ENCODE measurements at regions not wholly inside any gene's neighbourhood (a gene's known extent, or its start where the extent isn't known, plus 50 kb on each side); places are given as distances from the start of the nearest gene placed in this dataset.

DNA sequence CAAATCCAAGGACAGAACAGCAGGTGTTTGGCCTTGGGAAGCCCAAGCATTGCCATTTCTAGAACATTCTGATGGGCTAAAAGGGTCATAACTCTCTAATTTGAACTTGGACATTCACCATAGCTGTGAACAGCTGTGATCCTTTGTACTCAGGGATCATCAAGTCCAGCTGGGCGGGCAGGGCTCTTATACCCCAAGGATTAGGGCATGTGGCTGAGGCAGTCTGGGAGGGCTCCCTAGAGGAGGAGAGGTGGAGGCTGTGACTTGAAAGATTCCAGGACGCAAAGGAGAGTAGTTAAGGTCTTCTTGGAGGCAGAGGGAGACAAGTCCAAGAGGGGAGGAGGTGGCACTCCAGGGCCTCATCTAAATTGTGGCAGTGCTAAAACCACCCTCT, 233.1 kb upstream of the GSE1 start:
- peaks cover 68% of the 10 kb centered on the region for H4K20me1 ChIP-seq (ENCODE audit: insufficient read depth, low read length)

DNA sequence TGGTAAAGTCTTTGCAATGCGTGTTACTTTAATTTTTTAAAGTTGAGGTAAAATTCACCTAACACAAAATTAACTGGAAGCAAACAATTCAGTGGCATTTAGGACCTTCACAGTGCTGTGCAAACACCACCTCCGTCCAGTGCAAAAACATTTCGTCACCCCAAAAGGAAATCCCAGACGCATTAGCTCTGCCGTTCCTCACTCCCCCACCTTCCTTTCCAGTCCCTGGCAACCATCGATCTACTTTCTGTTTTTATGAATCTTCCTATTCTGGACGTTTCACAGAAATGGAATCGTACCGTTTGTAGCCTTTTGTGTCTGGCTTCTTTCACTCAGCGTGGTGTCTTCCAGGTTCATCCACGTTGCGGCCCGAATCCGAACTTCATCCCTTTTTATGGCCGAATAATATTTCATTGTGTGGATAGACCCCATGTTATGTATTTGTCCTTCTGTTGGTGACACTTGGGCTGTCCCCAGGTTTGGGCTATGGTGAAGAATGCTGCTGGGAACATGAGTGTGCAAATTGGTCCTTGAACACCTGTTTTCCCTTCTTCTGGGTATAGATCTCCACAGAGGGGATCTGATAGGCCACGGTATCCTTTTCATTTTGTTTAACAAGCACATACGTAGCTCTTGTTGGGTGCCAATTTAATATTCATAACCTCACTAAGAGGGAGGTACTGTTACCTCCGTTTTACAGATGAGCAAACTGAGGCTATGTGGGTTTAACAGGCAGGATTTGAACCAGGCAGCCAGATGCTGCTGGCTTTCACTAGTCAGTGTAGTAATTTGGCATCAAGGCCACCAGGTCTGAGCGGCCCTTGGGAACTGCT, 232.0 kb upstream of the GSE1 start:
- no peaks in the 10 kb centered on the region for H3K9me3 ChIP-seq (ENCODE audit: insufficient read depth, low read depth, low read length)
- peak overlapping the region; percentile 43 for H3K4me2 ChIP-seq (ENCODE audit: low read length)
- H3K27me3 ChIP-seq (ENCODE audit: insufficient read depth, low read length): no peaks in the 10 kb centered on the region
- Mint-ChIP-seq H3K9me3 (ENCODE audit: unreplicated experiment) (no peaks in the 10 kb centered on the region), H3K4me1 (ENCODE audit: low read depth, unreplicated experiment) (peaks cover 17% of the 10 kb centered on the region), H3K36me3 (ENCODE audit: low read depth, unreplicated experiment) (peaks cover 3% of the 10 kb centered on the region), H3K27ac (ENCODE audit: unreplicated experiment) (no peak overlapping the region), H3K4me3 (ENCODE audit: unreplicated experiment) (no peak overlapping the region), H3K27me3 (ENCODE audit: low read depth, unreplicated experiment) (peaks cover 16% of the 10 kb centered on the region)
- H3K4me1 ChIP-seq (ENCODE audit: insufficient read depth, low read length): peaks cover 34% of the 10 kb centered on the region
- no peak overlapping the region for H2AFZ ChIP-seq (ENCODE audit: low read depth, low read length)
- TF ChIP-seq, protein P1, sequence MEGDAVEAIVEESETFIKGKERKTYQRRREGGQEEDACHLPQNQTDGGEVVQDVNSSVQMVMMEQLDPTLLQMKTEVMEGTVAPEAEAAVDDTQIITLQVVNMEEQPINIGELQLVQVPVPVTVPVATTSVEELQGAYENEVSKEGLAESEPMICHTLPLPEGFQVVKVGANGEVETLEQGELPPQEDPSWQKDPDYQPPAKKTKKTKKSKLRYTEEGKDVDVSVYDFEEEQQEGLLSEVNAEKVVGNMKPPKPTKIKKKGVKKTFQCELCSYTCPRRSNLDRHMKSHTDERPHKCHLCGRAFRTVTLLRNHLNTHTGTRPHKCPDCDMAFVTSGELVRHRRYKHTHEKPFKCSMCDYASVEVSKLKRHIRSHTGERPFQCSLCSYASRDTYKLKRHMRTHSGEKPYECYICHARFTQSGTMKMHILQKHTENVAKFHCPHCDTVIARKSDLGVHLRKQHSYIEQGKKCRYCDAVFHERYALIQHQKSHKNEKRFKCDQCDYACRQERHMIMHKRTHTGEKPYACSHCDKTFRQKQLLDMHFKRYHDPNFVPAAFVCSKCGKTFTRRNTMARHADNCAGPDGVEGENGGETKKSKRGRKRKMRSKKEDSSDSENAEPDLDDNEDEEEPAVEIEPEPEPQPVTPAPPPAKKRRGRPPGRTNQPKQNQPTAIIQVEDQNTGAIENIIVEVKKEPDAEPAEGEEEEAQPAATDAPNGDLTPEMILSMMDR (IDR thresholded peaks at IDR 0.05; ENCODE audit: insufficient read depth, low read depth, low read length): no peak
- no peak for TF ChIP-seq EZH2 (IDR thresholded peaks at IDR 0.05; ENCODE audit: insufficient read depth, low read length)
- H3K79me2 ChIP-seq (ENCODE audit: insufficient read depth, low read length): no peaks in the 10 kb centered on the region
- no peaks in the 10 kb centered on the region for H3K36me3 ChIP-seq (ENCODE audit: insufficient read depth, low read length)
- FAIRE-seq: no peak
- no peak overlapping the region for H3K27ac ChIP-seq (ENCODE audit: low read depth, low read length)
- peaks cover 64% of the 10 kb centered on the region for H4K20me1 ChIP-seq (ENCODE audit: insufficient read depth, low read length)
- no peak for DNase-seq (ENCODE audit: low read depth)
- H3K4me3 ChIP-seq (ENCODE audit: insufficient read depth, low read depth, low read length): no peak overlapping the region
- peak overlapping the region; percentile 22 for H3K9ac ChIP-seq (ENCODE audit: low read length)

More for the DNA sequence above, 233.1 kb upstream of the GSE1 start:
- Histone ChIP-seq H3K9ac (ENCODE audit: low read length) (no peak overlapping the region), H3K4me1 (ENCODE audit: insufficient read depth, low read length) (peaks cover 35% of the 10 kb centered on the region), H3K9me3 (ENCODE audit: insufficient read depth, low read depth, low read length) (no peaks in the 10 kb centered on the region), H3K27me3 (ENCODE audit: insufficient read depth, low read length) (no peaks in the 10 kb centered on the region), H3K27ac (ENCODE audit: low read depth, low read length) (no peak overlapping the region), H3K36me3 (ENCODE audit: insufficient read depth, low read length) (no peaks in the 10 kb centered on the region), H3K4me3 (ENCODE audit: insufficient read depth, low read depth, low read length) (no peak overlapping the region), H2AFZ (ENCODE audit: low read depth, low read length) (no peak overlapping the region), H3K79me2 (ENCODE audit: insufficient read depth, low read length) (no peaks in the 10 kb centered on the region), H3K4me2 (ENCODE audit: low read length) (no peak overlapping the region)
- FAIRE-seq (no peak), DNase-seq (ENCODE audit: low read depth) (no peak)
- Mint-ChIP-seq H3K9me3 (ENCODE audit: unreplicated experiment) (no peaks in the 10 kb centered on the region), H3K27me3 (ENCODE audit: low read depth, unreplicated experiment) (peaks cover 16% of the 10 kb centered on the region), H3K4me3 (ENCODE audit: unreplicated experiment) (peak overlapping the region; percentile 50), H3K27ac (ENCODE audit: unreplicated experiment) (no peak overlapping the region), H3K36me3 (ENCODE audit: low read depth, unreplicated experiment) (peaks cover 3% of the 10 kb centered on the region), H3K4me1 (ENCODE audit: low read depth, unreplicated experiment) (peaks cover 17% of the 10 kb centered on the region)
- TF ChIP-seq, protein P1 (IDR thresholded peaks at IDR 0.05; ENCODE audit: insufficient read depth, low read depth, low read length): no peak
- no peak for TF ChIP-seq EZH2 (IDR thresholded peaks at IDR 0.05; ENCODE audit: insufficient read depth, low read length)
